ENCODE measurements at regions not wholly inside any gene's neighbourhood (a gene's known extent, or its start where the extent isn't known, plus 50 kb on each side); places are given as distances from the start of the nearest gene placed in this dataset.

GRCh38 chr9:4435197-4435596 lies 55.1 kb upstream of the SLC1A1 start:
- no peak for DNase-seq

- DNase-seq: no peak
These were observed 56.9 kb upstream of the SLC1A1 start for GRCh38 chr9:4433379-4433778.

- DNase-seq: no peak
These were observed 59.6 kb upstream of the SLC1A1 start for GRCh38 chr9:4430432-4431261.

- DNase-seq: no peak
These were observed 64.8 kb upstream of the SLC1A1 start for GRCh38 chr9:4425319-4426045.

- no peak for DNase-seq
These were observed 65.4 kb upstream of the SLC1A1 start for GRCh38 chr9:4424891-4425290.

GRCh38 chr9:4424038-4424437 lies 66.2 kb upstream of the SLC1A1 start:
- no peak for DNase-seq

GRCh38 chr9:4423207-4423610 lies 67.1 kb upstream of the SLC1A1 start:
- no peak for DNase-seq

GRCh38 chr9:4422495-4422894 lies 67.8 kb upstream of the SLC1A1 start:
- DNase-seq: no peak

- DNase-seq: no peak
These were observed 68.4 kb upstream of the SLC1A1 start for GRCh38 chr9:4421847-4422246.

GRCh38 chr9:4420351-4420750 lies 69.9 kb upstream of the SLC1A1 start:
- DNase-seq: no peak

- no peak for DNase-seq
These were observed 72.5 kb upstream of the SLC1A1 start for GRCh38 chr9:4417578-4418325.

GRCh38 chr9:4416467-4416866 lies 73.8 kb upstream of the SLC1A1 start:
- DNase-seq: no peak

- no peak for DNase-seq
These were observed 75.0 kb upstream of the SLC1A1 start for GRCh38 chr9:4415281-4415680.

GRCh38 chr9:4413856-4414255 lies 76.4 kb upstream of the SLC1A1 start:
- no peak for DNase-seq

- no peak for DNase-seq
These were observed 86.1 kb upstream of the SLC1A1 start for GRCh38 chr9:4404156-4404555.

- no peak for DNase-seq
These were observed 87.8 kb upstream of the SLC1A1 start for GRCh38 chr9:4402501-4402900.

GRCh38 chr9:4400731-4401130 lies 89.5 kb upstream of the SLC1A1 start:
- no peak for DNase-seq

- DNase-seq: no peak
These were observed 92.4 kb upstream of the SLC1A1 start for GRCh38 chr9:4397917-4398316.

- no peak for DNase-seq
These were observed 94.1 kb upstream of the GLIS3 start for GRCh38 chr9:4393806-4394523.

GRCh38 chr9:4389755-4390154 lies 89.9 kb upstream of the GLIS3 start:
- no peak for DNase-seq

GRCh38 chr9:4389003-4389402 lies 89.1 kb upstream of the GLIS3 start:
- DNase-seq: no peak

- DNase-seq: no peak
These were observed 87.0 kb upstream of the GLIS3 start for GRCh38 chr9:4386819-4387218.

- DNase-seq: no peak
These were observed 84.9 kb upstream of the GLIS3 start for GRCh38 chr9:4384750-4385149.

All from NCI-H510A (cell line).